ENCODE measurements at regions not wholly inside any gene's neighbourhood (a gene's known extent, or its start where the extent isn't known, plus 50 kb on each side); places are given as distances from the start of the nearest gene placed in this dataset.

GRCh38 chr10:76631036-76631670 is 1006.5 kb downstream of the KCNMA1 start (continued):
- TF ChIP-seq ZNF609 (CRISPR knock-in tag; IDR thresholded peaks at IDR 0.05; ENCODE audit: borderline replicate concordance), result no peak

- Histone ChIP-seq H3K4me3 (no peak overlapping the region), H3K27ac (ENCODE audit: extremely low read depth, low read depth, low read length) (no peak overlapping the region), H3K27me3 (ENCODE audit: control insufficient read depth in 2 of 2, insufficient read depth in 2 of 2, low read length in 2 of 2) (no peaks in the 10 kb centered on the region), H3K4me1 (replicated peaks in 1 of 2; ENCODE audit: control insufficient read depth in 2 of 2, insufficient read depth in 2 of 2, low read length in 2 of 2) (no peaks in the 10 kb centered on the region), H2AFZ (ENCODE audit: low read depth, low read length) (no peak overlapping the region), H3K9me1 (ENCODE audit: control insufficient read depth, insufficient read depth, low read length) (no peaks in the 10 kb centered on the region), H3K9me3 (replicated peaks; ENCODE audit: control insufficient read depth, insufficient read depth, low read depth, low read length) (no peaks in the 10 kb centered on the region), H4K20me1 (replicated peaks; ENCODE audit: control insufficient read depth, insufficient read depth, low read length) (no peaks in the 10 kb centered on the region), H3K36me3 (ENCODE audit: control insufficient read depth, insufficient read depth, low read length) (no peaks in the 10 kb centered on the region), H3K9ac (ENCODE audit: insufficient read depth in 1 of 2, low read depth in 2 of 2, low read length in 2 of 2) (no peak overlapping the region), H3K79me2 (ENCODE audit: control insufficient read depth, insufficient read depth, low read length) (no peaks in the 10 kb centered on the region), H3K4me2 (ENCODE audit: insufficient read depth, low read length) (no peak overlapping the region)
- intact Hi-C loops (cut with micrococcal nuclease), result no loop called here
- ChIA-PET CTCF (ENCODE audit: low intra/inter-chr PET ratio) (no interaction called here), POLR2A (no interaction called here)
- ATAC-seq, result no peak
- DNase-seq (ENCODE audit: extremely low read depth in 1 of 4, low spot score in 3 of 4), result no peak
- no TSS peak for BruUV-seq (replicated peaks)
- WGBS (ENCODE audit: insufficient coverage, low coverage, missing lambda C conversion rate), result 0% methylated on average over 1 of the region's 1 CpG
- no peak for FAIRE-seq
- in situ Hi-C loops (cut with MboI), result no loop called here
- TF ChIP-seq ZNF586 (CRISPR knock-in tag; conservative IDR thresholded peaks at IDR 0.05) (no peak), STAT5B (CRISPR knock-in tag; IDR thresholded peaks at IDR 0.05) (no peak), REST (IDR thresholded peaks at IDR 0.05; ENCODE audit: borderline replicate concordance) (no peak), REST (CRISPR knock-in tag; IDR thresholded peaks at IDR 0.05; ENCODE audit: low read depth) (no peak), FOSL1 (tag; conservative IDR thresholded peaks at IDR 0.05) (no peak), CBX8 (IDR thresholded peaks at IDR 0.05; ENCODE audit: borderline replicate concordance, extremely low read depth, low read depth, low read length, poor library complexity, severe bottlenecking) (no peak)
Observed at GRCh38 chr10:76628801-76629200, 1008.8 kb downstream of the KCNMA1 start.

Data from K562 (cell line).